ENCODE measurements at regions not wholly inside any gene's neighbourhood (a gene's known extent, or its start where the extent isn't known, plus 50 kb on each side); places are given as distances from the start of the nearest gene placed in this dataset.
"Not testable (repeated sequence)": the region's sequence is repeated elsewhere in the genome, so short reads cannot be mapped to it uniquely, and the experiment has no call there.

DNA sequence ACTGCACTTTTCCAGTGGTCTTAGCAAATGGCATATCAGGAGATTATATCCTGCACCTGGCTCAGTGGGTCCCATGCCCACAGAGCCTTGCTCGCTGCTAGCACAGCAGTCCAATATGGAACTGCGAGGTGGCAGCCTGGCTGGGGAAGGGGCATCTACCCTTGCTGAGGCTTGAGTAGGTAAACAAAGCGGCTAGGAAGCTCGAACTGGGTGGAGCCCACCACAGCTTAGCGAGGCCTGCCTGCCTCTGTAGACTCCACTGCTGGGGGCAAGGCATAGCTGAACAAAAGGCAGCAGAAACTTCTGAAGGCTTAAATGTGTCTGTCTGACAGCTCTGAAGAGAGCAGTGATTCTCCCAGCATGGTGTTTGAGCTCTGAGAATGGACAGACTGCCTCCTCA, 71.0 kb upstream of the IRX4 start:
- peaks cover 0 to 17% (median 11%) of the 10 kb centered on the region in 4 experiments; a peak in 6 of 7 replicates for H3K4me1 ChIP-seq (replicated peaks in 1 of 4; ENCODE audit: control insufficient read depth in 3 of 4, insufficient read depth in 4 of 4, low read length in 3 of 4)
- FAIRE-seq; H4K5ac ChIP-seq (ENCODE audit: insufficient read length, low read depth, low read length); H2AFZ ChIP-seq (ENCODE audit: low read length); H3K4ac ChIP-seq (replicated peaks; ENCODE audit: insufficient read length, low read depth, low read length); H2BK12ac ChIP-seq (ENCODE audit: low read depth, low read length); H2BK5ac ChIP-seq (ENCODE audit: low read depth, low read length); H2AK5ac ChIP-seq (ENCODE audit: low read depth, low read length); H3K23ac ChIP-seq (ENCODE audit: insufficient read length); H3K79me1 ChIP-seq (ENCODE audit: low read depth, low read length); H3K36me3 ChIP-seq (ENCODE audit: control insufficient read depth in 2 of 4, insufficient read depth in 4 of 4, low read length in 3 of 4); H2BK120ac ChIP-seq (replicated peaks; ENCODE audit: low read depth, low read length); H3K56ac ChIP-seq (replicated peaks; ENCODE audit: insufficient read length, low read depth, low read length); H3K18ac ChIP-seq (ENCODE audit: extremely low read depth, low read length); H3K23me2 ChIP-seq (ENCODE audit: low read depth, low read length); H2BK15ac ChIP-seq (ENCODE audit: low read length); H2BK20ac ChIP-seq (ENCODE audit: low read length); H4K91ac ChIP-seq (replicated peaks; ENCODE audit: insufficient read length, low read length); DNase-seq (ENCODE audit: low read depth in 1 of 2, low spot score in 2 of 2); H3K14ac ChIP-seq (ENCODE audit: insufficient read length); H3K4me2 ChIP-seq (ENCODE audit: insufficient read depth in 1 of 2, low read depth in 2 of 2, low read length in 2 of 2); H4K20me1 ChIP-seq (replicated peaks in 1 of 2; ENCODE audit: control insufficient read depth in 1 of 2, insufficient read depth in 2 of 2, low read length in 2 of 2); H3K9me3 ChIP-seq (ENCODE audit: insufficient read depth in 2 of 2, low read depth in 1 of 2, low read length in 1 of 2); H3K27ac ChIP-seq (ENCODE audit: low read depth, low read length); H3K4me3 ChIP-seq (ENCODE audit: extremely low read depth in 1 of 4, insufficient read depth in 2 of 4, low read depth in 3 of 4, low read length in 4 of 4); H3K79me2 ChIP-seq (ENCODE audit: control insufficient read depth in 1 of 2, insufficient read depth in 2 of 2, low read length in 2 of 2); H3K9ac ChIP-seq (replicated peaks in 1 of 4; ENCODE audit: extremely low read depth in 1 of 4, low read depth in 3 of 4, low read length in 3 of 4); H3K27me3 ChIP-seq (replicated peaks in 1 of 4; ENCODE audit: control insufficient read depth in 3 of 4, extremely low read depth in 1 of 4, insufficient read depth in 3 of 4, low read length in 3 of 4): not testable (repeated sequence)
- POLR2A ChIA-PET (ENCODE audit: partially characterized antibody) = interaction anchor here (1.2 kb wide), 1 partner anchor 19 kb away, joined by 5 read pairs; no protein-coding TSS in a partner anchor
- WGBS, 2 experiments (ENCODE audit: extremely low coverage in 1 of 2, insufficient coverage in 1 of 2, insufficient read length in 1 of 2, insufficient replicate concordance in 2 of 2, low coverage in 1 of 2, low lambda C conversion rate in 2 of 2, missing lambda C conversion rate in 1 of 2) = 100% methylated on average over 5 of the region's 5 CpGs; no CpG with 5 or more reads in 1 of the 2 experiments
- H4K8ac ChIP-seq (ENCODE audit: extremely low read depth, insufficient read depth, low read length) = peak overlapping the region; percentile 28; the same call in 1 of the 2 replicates
- CTCF ChIA-PET (ENCODE audit: partially characterized antibody) = interaction anchor here (1.1 to 2.8 kb wide), 2 partner anchors 18 to 190 kb away, joined by 3 to 10 read pairs; no protein-coding TSS in a partner anchor

Measured in H1 (cell line).